DND-41 (cell line): ENCODE measurements at regions not wholly inside any gene's neighbourhood (a gene's known extent, or its start where the extent isn't known, plus 50 kb on each side); places are given as distances from the start of the nearest gene placed in this dataset.

Source experiments
- ATAC-seq: fragments of 200-7000 bp; cut with Tn5 transposase; 3 replicates; pipeline ENCODE4 v1.9.1; 2021; ENCODE audit warnings: low read depth; ENCODE audit not compliant: insufficient read depth
- DNase-seq: peaks from one replicate; pipeline ENCODE4 v3.0.0-alpha.2; 2020
- H2AFZ ChIP-seq: 2 replicates; pipeline ENCODE4 v1.6.0; 2012; ENCODE audit warnings: low read depth, low read length
- H3K27ac ChIP-seq: 2 replicates; pipeline ENCODE4 v1.5.1; 2012; ENCODE audit warnings: low read length, inconsistent platforms
- H3K27me3 ChIP-seq: fragments of 200-600 bp; sonication (generic); 2 replicates; pipeline ENCODE4 v1.6.0; 2012; ENCODE audit warnings: low read length, mild to moderate bottlenecking, inconsistent platforms; ENCODE audit not compliant: insufficient read depth, poor library complexity
- H3K36me3 ChIP-seq: 2 replicates; pipeline ENCODE4 v1.5.1; 2012; ENCODE audit warnings: low read length, inconsistent platforms; ENCODE audit not compliant: insufficient read depth
- H3K4me1 ChIP-seq: 2 replicates; pipeline ENCODE4 v1.5.1; 2012; ENCODE audit warnings: mild to moderate bottlenecking, low read length; ENCODE audit not compliant: insufficient read depth
- H3K4me2 ChIP-seq: 2 replicates; pipeline ENCODE4 v1.6.0; 2012; ENCODE audit warnings: mild to moderate bottlenecking, moderate library complexity, low read length, inconsistent platforms; ENCODE audit not compliant: insufficient read depth
- H3K4me3 ChIP-seq, 2 experiments: fragments of 200-600 bp in 1 of 2; shearing (Covaris generic) in 1 of 2; 2 replicates each; pipeline ENCODE4 v1.5.1; 2012 to 2016; ENCODE audit warnings: inconsistent platforms in 2 of 2, low read length in 2 of 2, mild to moderate bottlenecking in 2 of 2, low read depth in 1 of 2, moderate library complexity in 1 of 2
- H3K79me2 ChIP-seq: 2 replicates; pipeline ENCODE4 v1.6.0; 2012; ENCODE audit warnings: low read length, inconsistent platforms; ENCODE audit not compliant: insufficient read depth
- H3K9ac ChIP-seq: 2 replicates; pipeline ENCODE4 v1.6.0; 2012; ENCODE audit warnings: low read depth, mild to moderate bottlenecking, inconsistent platforms, low read length, moderate library complexity
- H3K9me3 ChIP-seq: 2 replicates; pipeline ENCODE4 v1.5.1; 2012; ENCODE audit warnings: low read length, moderate library complexity, mild to moderate bottlenecking, inconsistent platforms; ENCODE audit not compliant: insufficient read depth, severe bottlenecking
- H4K20me1 ChIP-seq: 2 replicates; pipeline ENCODE4 v1.6.0; 2012; ENCODE audit warnings: low read length; ENCODE audit not compliant: insufficient read depth
- EZH2 ChIP-seq: IDR thresholded peaks from 3 replicates; pipeline ENCODE4 v1.6.1; 2012; ENCODE audit warnings: borderline replicate concordance, low read depth, mild to moderate bottlenecking, moderate library complexity, low read length, inconsistent platforms; ENCODE audit not compliant: severe bottlenecking
- TF ChIP-seq, protein P1 (sequence below): IDR thresholded peaks from 2 replicates; pipeline ENCODE4 v1.5.1; 2012; ENCODE audit warnings: borderline replicate concordance, low read length, moderate library complexity, mild to moderate bottlenecking; ENCODE audit not compliant: poor library complexity, severe bottlenecking; ENCODE audit errors: extremely low read depth

GRCh38 chr10:88039496-88040200, 176.2 kb downstream of the PTEN start:
- Histone ChIP-seq H3K4me2 (no peak overlapping the region), H3K27ac (0 out of 2 replicates have a peak overlapping the region, but pooled peaks have one; percentile 14), H3K79me2 (no peaks in the 10 kb centered on the region), H3K4me1 (peaks cover 50% of the 10 kb centered on the region), H3K9me3 (no peaks in the 10 kb centered on the region), H3K27me3 (no peaks in the 10 kb centered on the region), H3K9ac (no peak overlapping the region), H3K36me3 (no peaks in the 10 kb centered on the region), H2AFZ (no peak overlapping the region), H3K4me3 (no peak overlapping the region), H4K20me1 (no peaks in the 10 kb centered on the region)
- TF ChIP-seq, protein P1, sequence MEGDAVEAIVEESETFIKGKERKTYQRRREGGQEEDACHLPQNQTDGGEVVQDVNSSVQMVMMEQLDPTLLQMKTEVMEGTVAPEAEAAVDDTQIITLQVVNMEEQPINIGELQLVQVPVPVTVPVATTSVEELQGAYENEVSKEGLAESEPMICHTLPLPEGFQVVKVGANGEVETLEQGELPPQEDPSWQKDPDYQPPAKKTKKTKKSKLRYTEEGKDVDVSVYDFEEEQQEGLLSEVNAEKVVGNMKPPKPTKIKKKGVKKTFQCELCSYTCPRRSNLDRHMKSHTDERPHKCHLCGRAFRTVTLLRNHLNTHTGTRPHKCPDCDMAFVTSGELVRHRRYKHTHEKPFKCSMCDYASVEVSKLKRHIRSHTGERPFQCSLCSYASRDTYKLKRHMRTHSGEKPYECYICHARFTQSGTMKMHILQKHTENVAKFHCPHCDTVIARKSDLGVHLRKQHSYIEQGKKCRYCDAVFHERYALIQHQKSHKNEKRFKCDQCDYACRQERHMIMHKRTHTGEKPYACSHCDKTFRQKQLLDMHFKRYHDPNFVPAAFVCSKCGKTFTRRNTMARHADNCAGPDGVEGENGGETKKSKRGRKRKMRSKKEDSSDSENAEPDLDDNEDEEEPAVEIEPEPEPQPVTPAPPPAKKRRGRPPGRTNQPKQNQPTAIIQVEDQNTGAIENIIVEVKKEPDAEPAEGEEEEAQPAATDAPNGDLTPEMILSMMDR: no peak
- TF ChIP-seq EZH2: no peak
- ATAC-seq: no peak
- DNase-seq: no peak

DNA sequence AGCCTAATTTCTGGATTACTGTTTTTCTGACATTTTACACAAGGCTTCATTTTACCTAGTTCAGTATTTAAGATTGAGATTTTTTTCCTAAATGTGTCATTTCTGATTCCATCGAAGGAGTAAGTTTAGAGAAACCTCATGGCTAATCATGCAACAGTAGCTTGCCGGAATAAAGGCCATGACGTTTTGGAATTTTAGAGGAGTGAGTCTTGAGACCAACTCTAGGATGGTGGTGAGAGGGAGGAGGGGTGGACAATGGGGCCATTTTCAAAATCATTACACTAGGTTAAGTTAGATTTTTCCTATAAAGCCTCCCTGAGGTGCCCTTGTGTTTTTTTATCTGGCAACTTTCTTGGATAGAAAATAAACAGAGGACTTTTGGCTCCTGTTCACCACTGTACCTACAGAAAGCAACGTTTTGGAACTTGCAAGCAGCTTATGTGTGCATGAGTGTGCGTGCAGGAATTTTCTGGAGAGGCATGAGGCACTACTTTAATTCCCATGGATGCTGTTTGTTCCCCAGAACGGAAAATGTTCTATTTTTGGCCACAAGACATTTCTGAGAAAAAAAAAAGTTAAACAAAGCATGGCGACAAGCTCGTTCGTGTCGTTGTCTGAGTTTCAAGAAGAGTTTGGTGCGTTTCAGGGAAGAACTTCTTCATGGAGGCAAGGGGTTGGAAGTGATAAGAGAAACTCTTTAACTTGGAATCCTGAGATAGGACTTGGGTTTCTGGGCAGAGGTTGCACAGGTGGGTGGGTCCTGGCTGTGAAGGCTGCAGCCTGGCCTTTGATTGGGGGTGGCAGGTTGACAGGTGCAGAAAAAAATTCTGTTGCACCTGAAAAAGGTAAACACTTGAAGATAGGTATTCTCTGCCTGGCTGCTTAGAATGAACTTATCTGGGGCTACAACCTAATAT, 178.1 kb downstream of the PTEN start:
- peaks cover 68% of the 10 kb centered on the region for H3K4me1 ChIP-seq
- no peaks in the 10 kb centered on the region for H4K20me1 ChIP-seq
- no peaks in the 10 kb centered on the region for H3K9me3 ChIP-seq
- H3K4me2 ChIP-seq: no peak overlapping the region
- no peak overlapping the region for H3K4me3 ChIP-seq
- no peak for TF ChIP-seq EZH2
- TF ChIP-seq, protein P1: no peak
- H3K36me3 ChIP-seq: no peaks in the 10 kb centered on the region
- DNase-seq (no peak), ATAC-seq (no peak)
- no peak overlapping the region for H3K9ac ChIP-seq
- H3K79me2 ChIP-seq: no peaks in the 10 kb centered on the region
- peak overlapping the region; percentile 56; the same call in 1 of the 2 replicates for H3K27ac ChIP-seq
- H3K27me3 ChIP-seq: no peaks in the 10 kb centered on the region
- H2AFZ ChIP-seq: no peak overlapping the region

- Histone ChIP-seq H3K36me3 (no peaks in the 10 kb centered on the region), H2AFZ (peak overlapping the region; percentile 28), H3K9ac (peak overlapping the region; percentile 6; the same call in 1 of the 2 replicates), H3K79me2 (no peaks in the 10 kb centered on the region), H3K27ac (peak overlapping the region; percentile 56), H3K4me2 (no peak overlapping the region), H3K9me3 (no peaks in the 10 kb centered on the region), H3K27me3 (no peaks in the 10 kb centered on the region), H3K4me1 (peaks cover 72% of the 10 kb centered on the region), H3K4me3 (no peak overlapping the region), H4K20me1 (no peaks in the 10 kb centered on the region)
- TF ChIP-seq, protein P1: no peak
- no peak for TF ChIP-seq EZH2
- DNase-seq: peak; percentile 58
- peak; percentile 61 for ATAC-seq
Observed at GRCh38 chr10:88042160-88043100, 179.0 kb downstream of the PTEN start.
